Neural cell (in vitro differentiated cells): ENCODE measurements at regions not wholly inside any gene's neighbourhood (a gene's known extent, or its start where the extent isn't known, plus 50 kb on each side); places are given as distances from the start of the nearest gene placed in this dataset.

ENCODE experiments used
- H2AFZ ChIP-seq: fragments of 200-600, 300-800 bp; sonication (generic), shearing (Covaris generic); 2 replicates; pipeline ENCODE4 v1.6.0; 2014; ENCODE audit warnings: low read depth, mild to moderate bottlenecking, antibody characterized with exemption, low read length, moderate library complexity
- H3F3A ChIP-seq: fragments of 200-600 bp; shearing (Covaris generic); 2 replicates; pipeline ENCODE4 v1.6.1; 2016; ENCODE audit warnings: mild to moderate bottlenecking, moderate library complexity, mixed read lengths, antibody characterized with exemption, low read length; ENCODE audit not compliant: insufficient read depth, poor library complexity, severe bottlenecking
- H3K27ac ChIP-seq: fragments of 200-600, 300-800 bp; sonication (generic), shearing (Covaris generic); 2 replicates; pipeline ENCODE4 v1.5.1; 2014; ENCODE audit warnings: mild to moderate bottlenecking, low read length, moderate library complexity
- H3K27me3 ChIP-seq: fragments of 300-800, 200-600 bp; sonication (generic), shearing (Covaris generic); 2 replicates; pipeline ENCODE4 v1.6.0; 2014; ENCODE audit warnings: mild to moderate bottlenecking, low read depth, low read length, moderate library complexity; ENCODE audit not compliant: insufficient read depth
- H3K36me3 ChIP-seq: fragments of 300-800, 200-600 bp; sonication (generic), shearing (Covaris generic); 2 replicates; pipeline ENCODE4 v1.5.1; 2014; ENCODE audit warnings: mild to moderate bottlenecking, antibody characterized with exemption, low read length, moderate library complexity; ENCODE audit not compliant: insufficient read depth
- H3K4me2 ChIP-seq: fragments of 300-800, 200-600 bp; sonication (generic), shearing (Covaris generic); 2 replicates; pipeline ENCODE4 v1.6.0; 2014; ENCODE audit warnings: mild to moderate bottlenecking, low read length
- H3K4me3 ChIP-seq: fragments of 300-800, 200-600 bp; sonication (generic), shearing (Covaris generic); 2 replicates; pipeline ENCODE4 v1.5.1; 2014; ENCODE audit warnings: mild to moderate bottlenecking, low read length, moderate library complexity
- H3K79me2 ChIP-seq: fragments of 200-600 bp; shearing (Covaris generic); replicated peaks from 2 replicates; pipeline ENCODE4 v1.6.0; 2014; ENCODE audit warnings: mild to moderate bottlenecking, low read length, moderate library complexity; ENCODE audit not compliant: insufficient read depth
- H3K9ac ChIP-seq: fragments of 300-800, 200-600 bp; sonication (generic), shearing (Covaris generic); 2 replicates; pipeline ENCODE4 v1.6.1; 2016; ENCODE audit warnings: mild to moderate bottlenecking, low read length, mixed read lengths
- H3K9me2 ChIP-seq: fragments of 200-600 bp; shearing (Covaris generic); 2 replicates; pipeline ENCODE4 v1.6.1; 2016; ENCODE audit warnings: mild to moderate bottlenecking, low read length, mixed read lengths; ENCODE audit not compliant: insufficient read depth
- H3K9me3 ChIP-seq: fragments of 200-600, 300-800 bp; sonication (generic), shearing (Covaris generic); 2 replicates; pipeline ENCODE4 v1.6.1; 2016; ENCODE audit warnings: mild to moderate bottlenecking, mixed run types, low read length, moderate library complexity, mixed read lengths
- H4K20me1 ChIP-seq: fragments of 200-600 bp; shearing (Covaris generic); 2 replicates; pipeline ENCODE4 v1.6.1; 2016; ENCODE audit warnings: mild to moderate bottlenecking, mixed run types; ENCODE audit not compliant: insufficient read depth
- CTCF ChIP-seq: fragments of 450-650 bp; IDR thresholded peaks from 2 replicates; pipeline ENCODE4 v1.5.1; 2014; ENCODE audit warnings: antibody characterized with exemption, mild to moderate bottlenecking, moderate library complexity; ENCODE audit not compliant: poor library complexity, severe bottlenecking
- EZH2 ChIP-seq: fragments of 200-600, 300-800 bp; shearing (Covaris generic), sonication (generic); IDR thresholded peaks from 2 replicates; pipeline ENCODE4 v1.6.1; 2014; ENCODE audit warnings: antibody characterized with exemption, low read length, borderline replicate concordance, mild to moderate bottlenecking; ENCODE audit not compliant: insufficient read depth, poor library complexity, severe bottlenecking
- MXI1 ChIP-seq: fragments of 450-650 bp; conservative IDR thresholded peaks from 2 replicates; pipeline ENCODE4 v1.6.1; 2014; ENCODE audit warnings: antibody characterized with exemption, mild to moderate bottlenecking; ENCODE audit not compliant: poor library complexity, severe bottlenecking
- POLR2AphosphoS5 ChIP-seq: IDR thresholded peaks from 2 replicates; pipeline ENCODE4 v1.6.1; 2012
- RAD21 ChIP-seq: fragments of 450-650 bp; conservative IDR thresholded peaks from 2 replicates; pipeline ENCODE4 v1.6.1; 2014; ENCODE audit warnings: antibody characterized with exemption, mild to moderate bottlenecking, moderate library complexity
- REST ChIP-seq: IDR thresholded peaks from 2 replicates; pipeline ENCODE4 v1.6.1; 2012; ENCODE audit warnings: borderline replicate concordance
- SMC3 ChIP-seq: fragments of 450-650 bp; conservative IDR thresholded peaks from 2 replicates; pipeline ENCODE4 v1.6.1; 2014; ENCODE audit warnings: antibody characterized with exemption, mild to moderate bottlenecking, moderate library complexity; ENCODE audit not compliant: poor library complexity

GRCh38 chr1:116207126-116207735 is 96.0 kb downstream of the MAB21L3 start:
- Histone ChIP-seq H3F3A (no peaks in the 10 kb centered on the region), H3K9ac (no peak overlapping the region), H4K20me1 (no peaks in the 10 kb centered on the region), H3K36me3 (no peaks in the 10 kb centered on the region), H3K4me3 (no peak overlapping the region), H3K9me3 (no peaks in the 10 kb centered on the region), H3K79me2 (no peaks in the 10 kb centered on the region), H3K9me2 (no peaks in the 10 kb centered on the region), H3K27me3 (no peaks in the 10 kb centered on the region), H3K27ac (no peak overlapping the region), H3K4me2 (no peak overlapping the region), H2AFZ (no peak overlapping the region)
- TF ChIP-seq CTCF, result no peak
- no peak for TF ChIP-seq POLR2AphosphoS5
- no peak for TF ChIP-seq EZH2
- TF ChIP-seq REST, result no peak
- no peak for TF ChIP-seq SMC3

- Histone ChIP-seq H4K20me1 (no peaks in the 10 kb centered on the region), H3K4me2 (no peak overlapping the region), H3K36me3 (no peaks in the 10 kb centered on the region), H3K9ac (no peak overlapping the region), H3K9me3 (no peaks in the 10 kb centered on the region), H2AFZ (no peak overlapping the region), H3K27ac (no peak overlapping the region), H3K4me3 (no peak overlapping the region), H3F3A (no peaks in the 10 kb centered on the region), H3K27me3 (no peaks in the 10 kb centered on the region), H3K79me2 (no peaks in the 10 kb centered on the region), H3K9me2 (no peaks in the 10 kb centered on the region)
- TF ChIP-seq RAD21, result no peak
Measured at GRCh38 chr1:116208136-116208535, 96.9 kb downstream of the MAB21L3 start.

- Histone ChIP-seq H3K9me3 (no peaks in the 10 kb centered on the region), H3K27ac (no peak overlapping the region), H3K79me2 (no peaks in the 10 kb centered on the region), H3K4me2 (no peak overlapping the region), H3K27me3 (no peaks in the 10 kb centered on the region), H3K9ac (no peak overlapping the region), H3F3A (no peaks in the 10 kb centered on the region), H3K36me3 (no peaks in the 10 kb centered on the region), H4K20me1 (no peaks in the 10 kb centered on the region), H3K4me3 (no peak overlapping the region), H2AFZ (no peak overlapping the region), H3K9me2 (no peaks in the 10 kb centered on the region)
- TF ChIP-seq MXI1 (no peak), EZH2 (no peak), POLR2AphosphoS5 (no peak)
Measured at GRCh38 chr1:116211294-116211693, 100.1 kb downstream of the MAB21L3 start.
